Renal pelvis (tissue), 1 donor: ENCODE measurements at regions not wholly inside any gene's neighbourhood (a gene's known extent, or its start where the extent isn't known, plus 50 kb on each side); places are given as distances from the start of the nearest gene placed in this dataset.
"Not testable (repeated sequence)": the region's sequence is repeated elsewhere in the genome, so short reads cannot be mapped to it uniquely, and the experiment has no call there.

Experiments
- DNase-seq: peaks from one replicate; pipeline ENCODE4 v3.0.0-alpha.2; 2013

- no peak for DNase-seq
Measured at GRCh38 chr10:30531751-30532530, 97.6 kb downstream of the LYZL2 start.

- no peak for DNase-seq
Measured at GRCh38 chr10:30529373-30529998, 95.5 kb downstream of the MAP3K8 start.

- DNase-seq: no peak
Measured at GRCh38 chr10:30528429-30528786, 94.4 kb downstream of the MAP3K8 start.

- DNase-seq: no peak
Measured at GRCh38 chr10:30527623-30528428, 93.8 kb downstream of the MAP3K8 start.

GRCh38 chr10:30522661-30523078, 88.7 kb downstream of the MAP3K8 start:
- not testable (repeated sequence) for DNase-seq

- no peak for DNase-seq
Measured at GRCh38 chr10:30518907-30519306, 84.9 kb downstream of the MAP3K8 start.
